ENCODE measurements at regions not wholly inside any gene's neighbourhood (a gene's known extent, or its start where the extent isn't known, plus 50 kb on each side); places are given as distances from the start of the nearest gene placed in this dataset.

DNA sequence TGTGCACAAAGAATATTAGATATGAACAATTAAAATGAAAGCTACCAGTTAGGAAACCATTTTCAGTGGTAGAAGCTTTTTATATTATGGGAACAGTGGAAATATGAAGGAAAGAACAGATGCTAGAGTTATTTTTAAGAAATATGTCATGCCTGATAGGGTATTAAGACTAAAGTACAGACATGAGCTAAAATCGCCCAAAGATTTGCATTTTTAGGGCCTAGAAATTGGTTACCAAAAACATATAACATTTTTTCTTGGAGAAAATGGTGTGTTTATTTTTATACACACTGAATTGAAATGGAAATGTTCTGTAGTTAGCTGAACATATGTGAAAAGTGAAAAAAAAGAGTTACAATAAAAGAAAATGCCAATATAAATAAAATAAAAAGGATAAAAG, 441.9 kb downstream of the TLL1 start:
- TF ChIP-seq, protein P1, sequence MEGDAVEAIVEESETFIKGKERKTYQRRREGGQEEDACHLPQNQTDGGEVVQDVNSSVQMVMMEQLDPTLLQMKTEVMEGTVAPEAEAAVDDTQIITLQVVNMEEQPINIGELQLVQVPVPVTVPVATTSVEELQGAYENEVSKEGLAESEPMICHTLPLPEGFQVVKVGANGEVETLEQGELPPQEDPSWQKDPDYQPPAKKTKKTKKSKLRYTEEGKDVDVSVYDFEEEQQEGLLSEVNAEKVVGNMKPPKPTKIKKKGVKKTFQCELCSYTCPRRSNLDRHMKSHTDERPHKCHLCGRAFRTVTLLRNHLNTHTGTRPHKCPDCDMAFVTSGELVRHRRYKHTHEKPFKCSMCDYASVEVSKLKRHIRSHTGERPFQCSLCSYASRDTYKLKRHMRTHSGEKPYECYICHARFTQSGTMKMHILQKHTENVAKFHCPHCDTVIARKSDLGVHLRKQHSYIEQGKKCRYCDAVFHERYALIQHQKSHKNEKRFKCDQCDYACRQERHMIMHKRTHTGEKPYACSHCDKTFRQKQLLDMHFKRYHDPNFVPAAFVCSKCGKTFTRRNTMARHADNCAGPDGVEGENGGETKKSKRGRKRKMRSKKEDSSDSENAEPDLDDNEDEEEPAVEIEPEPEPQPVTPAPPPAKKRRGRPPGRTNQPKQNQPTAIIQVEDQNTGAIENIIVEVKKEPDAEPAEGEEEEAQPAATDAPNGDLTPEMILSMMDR (IDR thresholded peaks at IDR 0.05), result no peak
- TF ChIP-seq POLR2A (IDR thresholded peaks at IDR 0.05), result no peak
- no peak for TF ChIP-seq POLR2AphosphoS5 (IDR thresholded peaks at IDR 0.05)

Data from prostate gland (tissue), 2 donors.